WTC11 (cell line): ENCODE measurements at regions not wholly inside any gene's neighbourhood (a gene's known extent, or its start where the extent isn't known, plus 50 kb on each side); places are given as distances from the start of the nearest gene placed in this dataset.

ENCODE experiments used
- ATAC-seq: fragments of 200-7000 bp; cut with Tn5 transposase; 2 replicates; pipeline ENCODE4 v1.10.0; 2021; ENCODE audit warnings: mild to moderate bottlenecking, moderate library complexity
- CTCF ChIA-PET: fragments of 300-600 bp; sonication (Branson Sonifier 250); formaldehyde crosslinking; loops from one replicate; lab custom pipeline; 2021; ENCODE audit warnings: antibody characterized with exemption; lab: Charles Lee
- POLR2A ChIA-PET: fragments of 350-600 bp; sonication (Branson Sonifier 250); formaldehyde crosslinking; loops from one replicate; lab custom pipeline; 2021; ENCODE audit warnings: antibody characterized with exemption; lab: Charles Lee
- DNase-seq: peaks from one replicate; pipeline ENCODE4 v3.0.0; 2021; ENCODE audit warnings: low spot score
- H3K27ac Mint-ChIP-seq: 2 replicates; pipeline ENCODE4 v1.8.0; 2021; ENCODE audit warnings: mixed read lengths
- H3K27me3 Mint-ChIP-seq: 2 replicates; pipeline ENCODE4 v1.8.0; 2021; ENCODE audit warnings: low read depth, mild to moderate bottlenecking, moderate library complexity, mixed read lengths
- H3K36me3 Mint-ChIP-seq: 2 replicates; pipeline ENCODE4 v1.8.0; 2021; ENCODE audit warnings: mixed read lengths
- H3K4me1 Mint-ChIP-seq: 2 replicates; pipeline ENCODE4 v1.8.0; 2022; ENCODE audit warnings: mixed read lengths
- H3K4me3 Mint-ChIP-seq: 2 replicates; pipeline ENCODE4 v1.8.0; 2021; ENCODE audit warnings: mild to moderate bottlenecking, moderate library complexity, mixed read lengths
- H3K9me3 Mint-ChIP-seq: 2 replicates; pipeline ENCODE4 v1.8.0; 2021; ENCODE audit warnings: mixed read lengths
- ATF2 ChIP-seq: sonication (generic); formaldehyde crosslinking; IDR thresholded peaks from 2 replicates; pipeline ENCODE4 v1.8.1; 2022; ENCODE audit warnings: low read depth, missing genetic modification reagents, borderline replicate concordance
- CDX4 ChIP-seq: fragments of 250-450 bp; sonication (Bioruptor Pico); IDR thresholded peaks from 2 replicates; pipeline ENCODE4 v1.9.0; 2021; ENCODE audit warnings: moderate library complexity, mild to moderate bottlenecking, inconsistent platforms, borderline replicate concordance
- E2F4 ChIP-seq: sonication (generic); formaldehyde crosslinking; IDR thresholded peaks from 2 replicates; pipeline ENCODE4 v1.8.1; 2022; ENCODE audit warnings: low read depth, mild to moderate bottlenecking, moderate library complexity, missing genetic modification reagents, borderline replicate concordance
- ERG ChIP-seq: fragments of 250-450 bp; sonication (Bioruptor Pico); IDR thresholded peaks from 2 replicates; pipeline ENCODE4 v1.8.0; 2021; ENCODE audit warnings: mild to moderate bottlenecking
- FOXK1 ChIP-seq: sonication (generic); formaldehyde crosslinking; IDR thresholded peaks from 2 replicates; pipeline ENCODE4 v1.8.0; 2022; ENCODE audit warnings: mild to moderate bottlenecking, moderate library complexity, missing genetic modification reagents
- FOXP4 ChIP-seq: sonication (generic); formaldehyde crosslinking; IDR thresholded peaks from 2 replicates; pipeline ENCODE4 v1.8.0; 2022; ENCODE audit warnings: mild to moderate bottlenecking, missing genetic modification reagents
- GTF2I ChIP-seq: fragments of 250-450 bp; sonication (Bioruptor Pico); conservative IDR thresholded peaks from 2 replicates; pipeline ENCODE4 v1.4.0; 2021; ENCODE audit warnings: mild to moderate bottlenecking
- JAZF1 ChIP-seq: fragments of 250-450 bp; sonication (Bioruptor Pico); IDR thresholded peaks from 2 replicates; pipeline ENCODE4 v1.9.0; 2021; ENCODE audit warnings: moderate library complexity, mild to moderate bottlenecking, inconsistent platforms
- KAT7 ChIP-seq: sonication (generic); formaldehyde crosslinking; IDR thresholded peaks from 2 replicates; pipeline ENCODE4 v1.8.1; 2023; ENCODE audit warnings: missing genetic modification reagents, mild to moderate bottlenecking, borderline replicate concordance
- MAX ChIP-seq: sonication (generic); formaldehyde crosslinking; IDR thresholded peaks from 2 replicates; pipeline ENCODE4 v1.8.0; 2022; ENCODE audit warnings: mild to moderate bottlenecking, missing genetic modification reagents
- NFATC4 ChIP-seq: fragments of 250-450 bp; sonication (Bioruptor Pico); IDR thresholded peaks from 2 replicates; pipeline ENCODE4 v1.9.0; 2021; ENCODE audit warnings: mild to moderate bottlenecking
- PRDM15 ChIP-seq: sonication (generic); formaldehyde crosslinking; IDR thresholded peaks from 2 replicates; pipeline ENCODE4 v1.8.0; 2022; ENCODE audit warnings: missing genetic modification reagents
- PRRX2 ChIP-seq: fragments of 250-450 bp; sonication (Bioruptor Pico); IDR thresholded peaks from 2 replicates; pipeline ENCODE4 v1.8.0; 2021; ENCODE audit warnings: mild to moderate bottlenecking
- RELA ChIP-seq: sonication (generic); formaldehyde crosslinking; IDR thresholded peaks from 2 replicates; pipeline ENCODE4 v1.8.1; 2022; ENCODE audit warnings: missing genetic modification reagents, mild to moderate bottlenecking, borderline replicate concordance
- SMAD3 ChIP-seq: sonication (generic); formaldehyde crosslinking; IDR thresholded peaks from 2 replicates; pipeline ENCODE4 v1.8.0; 2022; ENCODE audit warnings: missing genetic modification reagents, mild to moderate bottlenecking, borderline replicate concordance
- USF1 ChIP-seq: sonication (generic); formaldehyde crosslinking; IDR thresholded peaks from 2 replicates; pipeline ENCODE4 v1.8.0; 2022; ENCODE audit warnings: mild to moderate bottlenecking, missing genetic modification reagents
- ZBTB43 ChIP-seq: sonication (generic); formaldehyde crosslinking; IDR thresholded peaks from 2 replicates; pipeline ENCODE4 v1.8.1; 2023; ENCODE audit warnings: mild to moderate bottlenecking, missing genetic modification reagents
- ZNF121 ChIP-seq: sonication (generic); formaldehyde crosslinking; IDR thresholded peaks from 2 replicates; pipeline ENCODE4 v1.8.0; 2023; ENCODE audit warnings: missing genetic modification reagents
- ZNF219 ChIP-seq: sonication (generic); formaldehyde crosslinking; IDR thresholded peaks from 2 replicates; pipeline ENCODE4 v1.8.0; 2023; ENCODE audit warnings: missing genetic modification reagents, mild to moderate bottlenecking, borderline replicate concordance
- ZNF396 ChIP-seq: fragments of 250-450 bp; sonication (Bioruptor Pico); IDR thresholded peaks from 2 replicates; pipeline ENCODE4 v1.8.0; 2021; ENCODE audit warnings: mild to moderate bottlenecking, moderate library complexity, borderline replicate concordance
- ZSCAN18 ChIP-seq: fragments of 250-450 bp; sonication (Bioruptor Pico); IDR thresholded peaks from 2 replicates; pipeline ENCODE4 v2.1.2; 2022; ENCODE audit warnings: mild to moderate bottlenecking, moderate library complexity

GRCh38 chr11:8775332-8775731 lies 92.7 kb downstream of the RPL27A start:
- H3K4me1 Mint-ChIP-seq = peaks cover 14% of the 10 kb centered on the region
- ChIA-PET POLR2A (no interaction called here), CTCF (interaction anchor here (0.6 kb wide), 1 partner anchor 36 kb away, joined by 5 read pairs; no protein-coding TSS in a partner anchor)
- no peak overlapping the region; the same call in 1 of the 2 replicates for H3K27ac Mint-ChIP-seq
- no peak overlapping the region for H3K4me3 Mint-ChIP-seq
- H3K36me3 Mint-ChIP-seq = no peaks in the 10 kb centered on the region
- no peaks in the 10 kb centered on the region for H3K27me3 Mint-ChIP-seq
- no peaks in the 10 kb centered on the region for H3K9me3 Mint-ChIP-seq
- DNase-seq (no peak), ATAC-seq (no peak)
- TF ChIP-seq ZNF396 (no peak), RELA (CRISPR knock-in tag) (no peak), ZBTB43 (CRISPR knock-in tag) (no peak), MAX (CRISPR knock-in tag) (no peak), NFATC4 (CRISPR knock-in tag) (no peak), GTF2I (CRISPR knock-in tag) (no peak), PRDM15 (no peak), ZNF121 (CRISPR knock-in tag) (no peak), E2F4 (no peak), CDX4 (no peak), KAT7 (CRISPR knock-in tag) (no peak), PRRX2 (CRISPR knock-in tag) (no peak), FOXP4 (CRISPR knock-in tag) (no peak), ERG (CRISPR knock-in tag) (no peak), SMAD3 (CRISPR knock-in tag) (no peak), FOXK1 (CRISPR knock-in tag) (no peak)

- H3K9me3 Mint-ChIP-seq = no peaks in the 10 kb centered on the region
- H3K27me3 Mint-ChIP-seq = no peaks in the 10 kb centered on the region
- no peak overlapping the region for H3K27ac Mint-ChIP-seq
- ATAC-seq (no peak), DNase-seq (no peak)
- POLR2A ChIA-PET = no interaction called here
- peaks cover 14% of the 10 kb centered on the region for H3K4me1 Mint-ChIP-seq
- CTCF ChIA-PET = no interaction called here
- no peaks in the 10 kb centered on the region for H3K36me3 Mint-ChIP-seq
- H3K4me3 Mint-ChIP-seq = no peak overlapping the region
- no peak for TF ChIP-seq ZSCAN18 (CRISPR knock-in tag)
- TF ChIP-seq ZNF219 (CRISPR knock-in tag) = no peak
- no peak for TF ChIP-seq CDX4
- TF ChIP-seq USF1 (CRISPR knock-in tag) = no peak
- no peak for TF ChIP-seq KAT7 (CRISPR knock-in tag)
- no peak for TF ChIP-seq JAZF1 (CRISPR knock-in tag)
- no peak for TF ChIP-seq ATF2 (CRISPR knock-in tag)
Observed at GRCh38 chr11:8775734-8776133, 93.1 kb downstream of the RPL27A start.
